Activated CD4-positive, alpha-beta memory T cell treated with anti-CD3 and anti-CD28 coated beads for 36 hours (primary cell): ENCODE measurements at regions not wholly inside any gene's neighbourhood (a gene's known extent, or its start where the extent isn't known, plus 50 kb on each side); places are given as distances from the start of the nearest gene placed in this dataset.
"Not testable (repeated sequence)": the region's sequence is repeated elsewhere in the genome, so short reads cannot be mapped to it uniquely, and the experiment has no call there.

Experiments
- CTCF ChIA-PET: fragments of 350-600 bp; sonication (Branson Sonifier 250); formaldehyde crosslinking; loops from one replicate; lab custom pipeline; 2021; ENCODE audit warnings: antibody characterized with exemption, inconsistent platforms; lab: Charles Lee
- POLR2A ChIA-PET: fragments of 350-600 bp; sonication (Branson Sonifier 250); formaldehyde crosslinking; loops from one replicate; lab custom pipeline; 2021; ENCODE audit warnings: antibody characterized with exemption; lab: Charles Lee
- DNase-seq: peaks from one replicate; pipeline ENCODE4 v3.0.0-alpha.2; 2020
- H3K27ac Mint-ChIP-seq: one replicate; pipeline ENCODE4 v1.8.0; 2021; ENCODE audit warnings: mixed read lengths
- H3K27me3 Mint-ChIP-seq: one replicate; pipeline ENCODE4 v1.8.0; 2021; ENCODE audit warnings: mixed read lengths
- H3K36me3 Mint-ChIP-seq: one replicate; pipeline ENCODE4 v1.8.0; 2021; ENCODE audit warnings: mixed read lengths
- H3K4me1 Mint-ChIP-seq: one replicate; pipeline ENCODE4 v1.8.0; 2021; ENCODE audit warnings: low read depth, mixed read lengths
- H3K4me3 Mint-ChIP-seq: one replicate; pipeline ENCODE4 v1.8.0; 2021; ENCODE audit warnings: mild to moderate bottlenecking, mixed read lengths
- H3K9me3 Mint-ChIP-seq: one replicate; pipeline ENCODE4 v1.8.0; 2021; ENCODE audit warnings: mixed read lengths
- intact Hi-C: fragments of 100-400 bp; cut with micrococcal nuclease; formaldehyde crosslinking; loops from one replicate; pipeline ENCODE4 v1.15.1; 2023

GRCh38 chr20:22529150-22530019 is 55.0 kb downstream of the FOXA2 start:
- intact Hi-C loops = no loop called here
- H3K4me3 Mint-ChIP-seq = no peak overlapping the region
- ChIA-PET POLR2A (no interaction called here), CTCF (no interaction called here)
- no peak for DNase-seq
- H3K4me1 Mint-ChIP-seq = no peaks in the 10 kb centered on the region
- peaks cover 4% of the 10 kb centered on the region for H3K9me3 Mint-ChIP-seq
- no peak overlapping the region for H3K27ac Mint-ChIP-seq
- H3K36me3 Mint-ChIP-seq = no peaks in the 10 kb centered on the region
- no peaks in the 10 kb centered on the region for H3K27me3 Mint-ChIP-seq

- H3K4me1 Mint-ChIP-seq = no peaks in the 10 kb centered on the region
- intact Hi-C loops = no loop called here
- ChIA-PET POLR2A (no interaction called here), CTCF (no interaction called here)
- DNase-seq = no peak
- no peaks in the 10 kb centered on the region for H3K36me3 Mint-ChIP-seq
- no peak overlapping the region for H3K27ac Mint-ChIP-seq
- H3K9me3 Mint-ChIP-seq = peaks cover 9% of the 10 kb centered on the region
- H3K27me3 Mint-ChIP-seq = no peaks in the 10 kb centered on the region
- no peak overlapping the region for H3K4me3 Mint-ChIP-seq
These were observed 57.8 kb downstream of the FOXA2 start for GRCh38 chr20:22526512-22527012.

- ChIA-PET POLR2A (no interaction called here), CTCF (no interaction called here)
- Mint-ChIP-seq H3K4me1 (no peaks in the 10 kb centered on the region), H3K27me3 (no peaks in the 10 kb centered on the region), H3K36me3 (no peaks in the 10 kb centered on the region), H3K27ac (no peak overlapping the region), H3K4me3 (no peak overlapping the region), H3K9me3 (peaks cover 6% of the 10 kb centered on the region)
- intact Hi-C loops = no loop called here
- DNase-seq = no peak
These were observed 58.6 kb downstream of the FOXA2 start for GRCh38 chr20:22525821-22526220.

GRCh38 chr20:22525069-22525820 is 59.1 kb downstream of the FOXA2 start:
- Mint-ChIP-seq H3K27me3 (no peaks in the 10 kb centered on the region), H3K36me3 (no peaks in the 10 kb centered on the region), H3K4me1 (no peaks in the 10 kb centered on the region), H3K27ac (no peak overlapping the region), H3K9me3 (peaks cover 5% of the 10 kb centered on the region), H3K4me3 (no peak overlapping the region)
- ChIA-PET CTCF (no interaction called here), POLR2A (no interaction called here)
- intact Hi-C loops = no loop called here
- DNase-seq = no peak

- Mint-ChIP-seq H3K27ac (no peak overlapping the region), H3K36me3 (no peaks in the 10 kb centered on the region), H3K4me3 (no peak overlapping the region), H3K4me1 (no peaks in the 10 kb centered on the region), H3K27me3 (no peaks in the 10 kb centered on the region), H3K9me3 (peaks cover 5% of the 10 kb centered on the region)
- intact Hi-C loops = no loop called here
- DNase-seq = no peak
- POLR2A ChIA-PET = no interaction called here
- CTCF ChIA-PET = no interaction called here
These were observed 59.9 kb downstream of the FOXA2 start for GRCh38 chr20:22524393-22525015.

GRCh38 chr20:22523499-22524392 is 60.6 kb downstream of the FOXA2 start:
- DNase-seq = no peak
- ChIA-PET CTCF (no interaction called here), POLR2A (no interaction called here)
- H3K9me3 Mint-ChIP-seq = peaks cover 8% of the 10 kb centered on the region
- no peak overlapping the region for H3K4me3 Mint-ChIP-seq
- H3K27ac Mint-ChIP-seq = no peak overlapping the region
- no peaks in the 10 kb centered on the region for H3K36me3 Mint-ChIP-seq
- intact Hi-C loops = no loop called here
- H3K4me1 Mint-ChIP-seq = no peaks in the 10 kb centered on the region
- H3K27me3 Mint-ChIP-seq = no peaks in the 10 kb centered on the region

- H3K9me3 Mint-ChIP-seq = peaks cover 8% of the 10 kb centered on the region
- no peaks in the 10 kb centered on the region for H3K36me3 Mint-ChIP-seq
- no peak overlapping the region for H3K4me3 Mint-ChIP-seq
- no peaks in the 10 kb centered on the region for H3K27me3 Mint-ChIP-seq
- no peaks in the 10 kb centered on the region for H3K4me1 Mint-ChIP-seq
- DNase-seq = no peak
- intact Hi-C loops = no loop called here
- H3K27ac Mint-ChIP-seq = no peak overlapping the region
- ChIA-PET CTCF (no interaction called here), POLR2A (no interaction called here)
These were observed 61.3 kb downstream of the FOXA2 start for GRCh38 chr20:22523128-22523498.

- Mint-ChIP-seq H3K9me3 (peaks cover 8% of the 10 kb centered on the region), H3K4me1 (no peaks in the 10 kb centered on the region), H3K27ac (no peak overlapping the region), H3K36me3 (no peaks in the 10 kb centered on the region), H3K4me3 (no peak overlapping the region), H3K27me3 (no peaks in the 10 kb centered on the region)
- DNase-seq = no peak
- intact Hi-C loops = no loop called here
- POLR2A ChIA-PET = no interaction called here
- CTCF ChIA-PET = no interaction called here
These were observed 61.7 kb downstream of the FOXA2 start for GRCh38 chr20:22522701-22523100.

GRCh38 chr20:22521940-22522339 is 62.4 kb downstream of the FOXA2 start:
- H3K9me3 Mint-ChIP-seq, H3K27me3 Mint-ChIP-seq, H3K4me3 Mint-ChIP-seq, intact Hi-C loops, POLR2A ChIA-PET, CTCF ChIA-PET, DNase-seq, H3K27ac Mint-ChIP-seq, H3K4me1 Mint-ChIP-seq, H3K36me3 Mint-ChIP-seq: not testable (repeated sequence)

GRCh38 chr20:22520381-22520780 is 64.0 kb downstream of the FOXA2 start:
- no peaks in the 10 kb centered on the region for H3K27me3 Mint-ChIP-seq
- POLR2A ChIA-PET = no interaction called here
- no peaks in the 10 kb centered on the region for H3K4me1 Mint-ChIP-seq
- H3K36me3 Mint-ChIP-seq = no peaks in the 10 kb centered on the region
- intact Hi-C loops = no loop called here
- peaks cover 8% of the 10 kb centered on the region for H3K9me3 Mint-ChIP-seq
- DNase-seq = no peak
- H3K27ac Mint-ChIP-seq = no peak overlapping the region
- CTCF ChIA-PET = no interaction called here
- H3K4me3 Mint-ChIP-seq = no peak overlapping the region

- Mint-ChIP-seq H3K4me1 (no peaks in the 10 kb centered on the region), H3K9me3 (peaks cover 7% of the 10 kb centered on the region), H3K27me3 (no peaks in the 10 kb centered on the region), H3K27ac (no peak overlapping the region), H3K36me3 (no peaks in the 10 kb centered on the region), H3K4me3 (no peak overlapping the region)
- DNase-seq = no peak
- POLR2A ChIA-PET = no interaction called here
- CTCF ChIA-PET = no interaction called here
- intact Hi-C loops = no loop called here
These were observed 69.1 kb downstream of the FOXA2 start for GRCh38 chr20:22515264-22515663.

GRCh38 chr20:22513574-22513973 is 70.8 kb downstream of the FOXA2 start:
- CTCF ChIA-PET = no interaction called here
- Mint-ChIP-seq H3K27me3 (no peaks in the 10 kb centered on the region), H3K36me3 (no peaks in the 10 kb centered on the region), H3K9me3 (peaks cover 3% of the 10 kb centered on the region), H3K27ac (no peak overlapping the region), H3K4me1 (no peaks in the 10 kb centered on the region), H3K4me3 (no peak overlapping the region)
- DNase-seq = no peak
- POLR2A ChIA-PET = no interaction called here
- intact Hi-C loops = no loop called here
